Ecto neural progenitor cell (in vitro differentiated cells): ENCODE measurements at regions not wholly inside any gene's neighbourhood (a gene's known extent, or its start where the extent isn't known, plus 50 kb on each side); places are given as distances from the start of the nearest gene placed in this dataset.
"Not testable (repeated sequence)": the region's sequence is repeated elsewhere in the genome, so short reads cannot be mapped to it uniquely, and the experiment has no call there.

Experiments used
- DNase-seq: peaks from one replicate; pipeline ENCODE4 v3.0.0-alpha.2; 2018; ENCODE audit warnings: low spot score

DNA sequence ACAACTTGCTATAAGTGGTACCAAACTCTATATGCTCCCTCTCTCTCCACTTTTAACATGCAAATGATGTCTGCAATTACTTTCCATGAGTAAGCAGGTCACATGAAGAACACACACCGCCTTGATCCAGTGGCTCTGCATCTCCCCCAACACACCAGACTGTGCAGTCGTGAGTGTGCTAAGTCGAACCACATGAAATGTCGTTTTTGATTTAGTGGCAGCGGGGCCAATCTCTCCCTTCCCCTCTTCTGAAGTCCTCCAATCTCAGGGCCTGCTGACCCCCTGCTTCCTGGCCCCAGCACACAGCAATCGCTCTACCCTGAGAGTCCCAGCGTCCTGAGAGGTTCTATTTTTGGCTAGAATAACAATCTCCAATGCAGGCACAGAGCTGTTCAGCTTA is 312.5 kb downstream of the SHQ1 start:
- DNase-seq, result no peak

DNA sequence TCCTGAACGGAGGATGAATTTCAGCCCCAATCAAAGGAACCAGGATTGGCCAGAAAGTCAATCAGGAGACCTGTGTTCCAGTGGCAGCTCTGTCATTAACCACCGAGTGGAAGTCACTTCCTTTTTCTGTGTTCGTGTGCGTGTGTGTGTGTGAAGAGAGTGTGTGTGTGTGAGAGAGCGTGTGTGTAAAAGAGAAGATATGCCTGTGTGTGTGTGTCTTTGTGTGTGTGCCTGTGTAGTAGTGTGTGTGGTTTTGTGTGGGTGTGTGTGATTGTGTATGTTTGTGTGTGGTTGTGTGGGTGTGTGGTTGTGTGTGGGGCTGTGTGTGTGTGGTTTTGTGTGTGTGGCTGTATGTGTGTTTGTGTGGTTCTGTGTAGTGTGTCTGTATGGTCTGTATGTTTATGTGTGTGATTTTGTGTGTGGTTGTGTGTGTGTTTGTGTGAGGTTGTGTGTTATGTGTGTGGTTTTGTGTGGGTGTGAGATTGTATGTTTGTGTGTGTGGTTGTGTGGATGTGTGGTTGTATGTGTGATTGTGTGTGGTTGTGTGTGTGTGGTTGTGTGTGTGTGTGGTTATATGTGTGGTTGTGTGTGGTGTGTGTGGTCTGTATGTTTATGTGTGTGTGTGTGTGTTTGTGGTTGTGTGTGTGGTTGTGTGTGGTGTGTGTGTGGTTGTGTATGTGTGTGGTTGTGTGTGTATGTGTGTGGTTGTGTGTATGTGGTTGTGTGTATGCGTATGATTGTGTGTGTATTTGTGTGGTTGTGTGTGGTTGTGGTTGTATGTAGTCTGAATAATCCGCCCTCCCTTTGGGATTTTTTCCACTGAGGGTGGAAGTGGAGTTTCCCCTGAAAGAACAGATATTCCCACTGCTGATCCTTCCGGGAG is 314.4 kb downstream of the SHQ1 start:
- no peak for DNase-seq

DNA sequence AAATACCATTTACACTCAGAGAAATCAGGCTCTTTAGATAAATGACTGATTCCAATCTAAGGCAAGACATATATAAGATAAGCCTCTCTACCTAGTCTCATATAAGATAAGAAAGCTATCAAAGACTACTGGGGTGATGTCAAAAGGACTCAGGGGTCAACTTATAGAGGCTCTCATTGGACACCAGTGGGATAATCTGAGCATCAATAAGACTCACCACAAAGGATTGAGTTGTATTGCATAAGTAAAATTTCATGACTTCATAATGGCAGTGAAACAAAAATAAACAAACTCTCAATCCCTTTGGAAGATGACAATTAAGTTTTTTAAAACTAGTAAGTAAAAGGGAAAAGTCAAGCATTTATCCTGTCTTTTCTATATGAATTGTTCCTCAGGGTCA is 317.8 kb downstream of the SHQ1 start:
- DNase-seq, result no peak

DNA sequence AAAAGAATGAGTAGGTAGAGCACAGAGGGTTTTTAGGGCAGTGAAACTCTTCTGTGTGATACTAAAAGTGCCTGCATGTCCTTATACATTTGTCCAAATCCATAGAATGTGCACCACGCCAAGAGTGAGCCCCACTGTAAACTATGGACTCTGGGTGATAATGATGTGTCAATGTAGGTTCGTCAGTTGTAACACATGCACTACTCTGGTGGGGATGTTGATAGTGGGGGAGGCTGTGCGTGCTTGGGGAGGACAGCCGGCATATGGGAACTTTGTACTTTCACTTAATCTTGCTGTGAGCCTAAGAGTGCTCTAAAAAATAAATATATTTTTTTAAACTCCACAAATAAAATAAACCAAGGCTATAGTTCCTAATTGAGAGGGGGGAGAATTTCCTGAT is 319.2 kb downstream of the SHQ1 start:
- DNase-seq, result no peak

DNA sequence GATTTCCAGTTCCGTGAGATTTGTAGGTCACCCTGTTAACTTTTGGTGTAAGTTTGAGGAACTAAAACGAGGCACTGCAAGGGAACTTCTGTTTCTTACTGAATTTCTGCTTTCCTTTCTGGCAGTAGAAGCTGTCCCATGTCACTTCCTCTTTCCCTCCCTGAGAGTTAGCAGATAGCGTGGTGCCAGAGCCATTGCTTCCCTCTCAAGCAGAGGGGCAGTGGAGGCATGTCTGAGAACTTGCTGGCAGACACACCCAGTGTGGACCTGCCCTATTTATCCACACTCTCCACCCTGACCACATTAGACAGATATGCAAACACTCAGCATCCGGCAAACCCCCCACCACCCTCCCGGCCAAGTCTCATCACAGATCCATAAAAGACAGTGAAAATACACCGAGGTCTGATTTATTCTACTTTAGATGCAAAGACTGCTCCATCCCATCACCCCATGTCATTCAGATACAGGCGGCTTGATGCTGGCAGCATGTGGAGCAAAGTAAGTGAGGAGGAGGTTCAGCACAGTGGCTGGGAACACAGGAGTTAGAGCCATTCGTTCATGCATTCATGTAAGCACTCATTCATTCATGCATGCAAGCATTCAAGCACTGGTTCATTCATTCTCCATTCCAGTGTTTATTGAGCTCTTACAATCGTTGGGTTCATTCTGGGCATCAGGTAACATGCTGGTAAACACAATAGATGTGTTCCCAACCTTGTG is 324.7 kb downstream of the SHQ1 start:
- no peak for DNase-seq

DNA sequence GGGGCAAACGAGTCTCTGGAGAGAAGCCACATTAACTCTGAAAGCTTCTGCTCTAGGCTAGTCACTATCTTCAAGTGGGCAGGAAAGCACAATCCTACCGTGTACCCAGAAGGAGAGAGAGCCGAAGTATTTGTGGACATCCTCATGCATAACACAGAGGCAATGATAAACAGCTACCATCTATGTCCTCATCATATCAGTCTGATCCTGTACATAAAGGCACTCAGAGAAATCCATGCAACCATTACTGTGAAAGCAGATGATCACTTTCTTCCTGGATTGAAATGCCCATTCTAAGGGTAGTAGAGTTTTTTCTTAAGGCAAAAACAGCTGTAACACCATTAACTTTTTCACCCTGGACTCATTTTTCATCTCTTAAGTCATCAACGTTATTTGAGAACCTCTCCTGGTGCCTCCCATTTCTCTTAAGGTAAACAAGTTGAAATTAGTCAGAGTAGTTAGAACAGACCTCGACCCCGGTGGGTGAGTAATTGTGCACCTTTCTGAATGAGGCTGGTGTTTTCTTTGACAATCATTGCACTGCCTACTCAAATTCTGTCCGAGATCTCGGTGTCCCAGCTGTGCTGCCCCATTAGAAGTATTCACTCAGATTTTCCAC is 327.4 kb downstream of the SHQ1 start:
- no peak for DNase-seq

DNA sequence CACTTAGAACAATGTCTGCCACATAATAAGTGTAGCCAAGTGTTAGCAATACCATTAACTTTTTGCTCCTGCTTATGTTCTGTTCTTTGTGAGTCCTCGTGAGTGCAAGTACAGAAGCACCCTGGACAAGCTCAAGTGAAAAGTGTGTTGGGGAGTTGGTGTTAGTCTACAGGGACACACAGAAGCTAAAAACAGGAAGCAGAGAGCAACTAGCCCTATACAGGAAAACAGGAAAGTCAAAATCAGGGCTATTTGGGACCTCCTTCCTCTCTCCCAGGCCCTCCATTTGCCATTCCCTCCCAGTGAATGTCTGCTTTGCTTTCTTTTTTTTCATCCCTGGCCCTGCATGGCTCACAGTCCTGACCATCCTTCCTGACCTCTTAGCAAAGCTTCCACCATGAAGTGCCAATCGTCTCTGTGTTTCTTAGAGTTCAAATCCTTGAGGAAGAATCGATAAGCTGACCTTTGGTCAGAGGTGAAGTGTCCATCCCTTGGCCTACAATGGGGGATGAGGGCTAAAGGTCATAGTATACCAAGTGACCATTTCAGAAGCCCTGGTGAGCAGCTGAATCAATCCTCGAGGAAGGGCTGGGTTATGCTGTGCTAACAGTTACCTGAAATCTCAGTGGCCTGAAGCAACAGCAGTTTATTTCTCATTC is 328.2 kb downstream of the SHQ1 start:
- no peak for DNase-seq

DNA sequence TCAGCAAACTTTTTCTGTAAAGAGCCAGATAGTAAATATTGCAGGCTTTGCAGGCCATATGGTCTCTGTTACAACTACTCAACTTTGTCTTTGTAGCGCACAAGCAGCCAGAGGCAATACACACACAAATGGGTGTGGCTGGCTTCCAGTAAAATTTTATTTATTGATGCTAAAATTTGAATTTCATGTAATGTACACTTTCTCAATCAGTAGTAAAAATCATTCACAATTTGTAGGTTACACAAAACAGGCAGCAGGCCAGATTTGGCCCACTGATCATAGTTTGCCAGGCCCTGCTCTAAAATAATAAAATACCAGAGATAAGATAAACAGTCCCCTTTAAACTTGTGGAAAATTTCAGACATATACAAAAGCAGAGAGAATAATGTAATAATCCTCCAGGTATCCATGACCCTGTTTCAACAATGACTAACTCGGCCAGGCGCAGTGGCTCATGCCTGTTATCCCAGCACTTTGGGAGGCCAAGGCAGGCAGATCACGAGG is 330.3 kb downstream of the SHQ1 start:
- no peak for DNase-seq

DNA sequence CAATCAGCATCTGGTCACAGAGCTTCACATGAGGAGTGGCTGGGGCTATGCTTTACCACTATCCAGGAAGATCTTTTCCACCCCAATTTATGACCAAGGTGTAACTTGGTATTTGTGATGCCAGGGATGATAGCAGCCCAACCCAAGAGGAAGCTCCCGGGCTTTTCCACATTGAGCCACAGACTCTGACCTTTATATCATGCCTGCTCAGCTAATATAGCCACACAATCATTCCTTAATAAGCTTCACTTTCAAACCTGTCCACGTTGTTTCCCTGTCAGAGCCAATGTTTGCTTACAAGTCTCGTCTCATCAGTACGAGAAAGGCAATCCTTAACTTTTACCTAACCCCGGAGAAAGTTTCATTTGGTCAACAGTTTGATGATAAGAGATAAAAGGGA is 330.9 kb downstream of the SHQ1 start:
- no peak for DNase-seq

DNA sequence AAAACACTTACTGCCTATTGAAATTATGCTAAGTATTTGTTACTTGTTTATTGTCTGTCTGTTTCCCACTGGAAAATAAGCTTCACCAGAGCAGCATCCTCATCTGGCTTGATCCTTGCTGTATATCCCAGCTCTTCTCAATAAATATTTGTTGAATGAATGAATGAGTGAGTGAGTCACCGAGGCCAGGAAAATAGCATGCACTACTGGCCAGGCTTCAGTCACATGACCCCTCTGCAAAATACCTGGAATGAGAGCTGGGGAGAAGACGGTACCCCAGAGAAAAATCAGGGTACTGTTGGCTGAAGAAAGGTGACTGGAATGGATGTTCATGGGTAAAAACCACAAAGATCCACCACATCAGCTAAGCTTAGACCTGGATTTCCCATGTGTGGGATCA is 331.9 kb downstream of the SHQ1 start:
- no peak for DNase-seq

DNA sequence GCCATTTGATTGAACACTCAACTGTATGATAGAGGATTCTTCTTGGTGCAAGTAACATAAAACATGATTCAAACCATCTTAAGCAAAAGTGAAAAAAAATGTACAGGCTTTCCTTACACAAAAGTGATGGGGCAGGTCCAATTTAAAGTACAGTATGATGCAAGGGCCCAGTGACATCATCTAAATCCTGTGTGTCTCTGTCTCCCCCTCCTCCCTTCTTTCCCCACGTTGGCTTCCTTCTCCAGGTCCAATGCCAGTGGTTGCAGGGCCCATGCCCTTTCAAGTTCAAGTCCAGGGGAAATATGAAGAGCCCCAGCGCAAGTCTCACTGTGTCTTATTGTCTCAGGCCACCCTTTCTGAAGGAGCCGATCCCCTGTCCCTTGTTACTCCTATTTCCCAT is 332.3 kb downstream of the SHQ1 start:
- no peak for DNase-seq

DNA sequence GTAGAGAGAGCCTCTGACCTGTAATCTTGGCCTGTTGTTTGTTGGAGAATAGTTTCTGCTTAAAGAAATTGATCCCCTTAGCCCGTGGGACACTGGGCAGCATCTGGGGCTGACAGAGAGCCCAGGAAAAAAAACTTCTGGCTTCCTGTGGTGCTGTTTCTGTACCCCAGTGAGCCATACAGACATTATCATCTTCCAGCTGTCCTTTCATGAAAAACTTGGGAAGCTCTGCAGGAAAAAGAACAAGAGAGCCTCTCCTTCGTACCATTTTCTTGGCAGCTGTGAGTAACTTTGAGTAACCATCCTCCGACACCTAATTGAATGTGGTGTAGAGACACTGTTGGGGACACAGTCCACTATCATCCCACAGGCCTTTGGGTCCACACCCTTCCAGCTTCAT is 333.0 kb downstream of the SHQ1 start:
- no peak for DNase-seq

DNA sequence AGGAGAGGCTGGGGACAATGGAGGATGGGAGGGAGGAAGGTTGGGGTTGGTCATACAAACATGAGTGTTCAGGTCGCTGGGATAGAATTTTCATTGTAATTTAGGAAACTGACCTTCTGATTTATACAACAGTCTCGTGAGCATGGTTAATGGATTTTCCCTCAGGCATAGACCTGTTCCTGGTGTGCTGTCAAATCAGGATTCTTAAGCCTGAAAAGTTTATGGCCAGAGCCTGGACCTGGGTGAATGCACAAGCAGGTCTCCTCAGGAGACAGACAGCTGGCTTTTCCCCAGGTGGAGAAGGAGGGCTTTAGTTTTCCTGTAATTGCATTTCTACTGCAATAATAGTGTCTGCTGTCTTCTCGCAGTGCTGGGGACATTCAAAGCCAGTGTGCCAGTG is 338.0 kb downstream of the SHQ1 start:
- no peak for DNase-seq

DNA sequence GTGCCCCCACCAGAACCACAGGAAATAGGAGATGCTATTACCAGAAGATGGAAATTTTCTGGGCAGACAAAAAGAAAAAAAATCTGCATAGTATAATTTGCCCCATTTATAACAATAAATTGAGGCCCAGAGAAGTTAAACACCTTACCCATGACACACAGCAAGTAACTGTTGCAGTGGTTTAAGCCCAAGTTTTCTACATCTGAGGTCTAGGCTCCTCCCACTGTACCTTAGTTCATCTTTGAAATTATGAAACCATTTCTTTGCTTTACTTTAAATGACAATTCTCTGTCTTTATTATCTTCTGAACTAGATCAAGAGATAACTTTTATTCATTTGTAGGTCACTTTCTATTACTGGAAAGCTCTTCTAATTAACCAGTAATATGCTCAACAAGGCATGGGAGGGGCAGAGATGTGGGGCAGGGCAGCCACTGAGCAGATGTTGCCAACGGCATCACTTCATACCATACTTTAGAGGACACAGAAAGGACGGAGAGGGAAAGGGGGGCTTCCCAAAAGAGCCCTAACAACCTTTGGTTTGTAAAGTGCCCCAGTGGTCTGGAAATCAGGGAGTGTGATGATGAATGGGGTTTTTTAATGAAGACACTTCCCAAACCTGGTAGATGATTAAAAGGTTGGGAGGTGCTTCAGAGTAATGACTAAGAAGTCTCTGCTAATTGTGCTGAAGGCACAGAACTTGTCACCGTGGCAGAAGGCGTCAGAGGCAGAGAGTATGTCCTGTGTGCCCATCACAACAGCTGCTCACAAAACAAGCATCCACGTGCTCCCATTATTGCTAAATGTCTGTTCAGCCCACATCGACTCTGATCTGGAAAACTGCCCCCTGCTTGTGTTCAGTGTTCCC is 342.5 kb downstream of the SHQ1 start:
- no peak for DNase-seq

DNA sequence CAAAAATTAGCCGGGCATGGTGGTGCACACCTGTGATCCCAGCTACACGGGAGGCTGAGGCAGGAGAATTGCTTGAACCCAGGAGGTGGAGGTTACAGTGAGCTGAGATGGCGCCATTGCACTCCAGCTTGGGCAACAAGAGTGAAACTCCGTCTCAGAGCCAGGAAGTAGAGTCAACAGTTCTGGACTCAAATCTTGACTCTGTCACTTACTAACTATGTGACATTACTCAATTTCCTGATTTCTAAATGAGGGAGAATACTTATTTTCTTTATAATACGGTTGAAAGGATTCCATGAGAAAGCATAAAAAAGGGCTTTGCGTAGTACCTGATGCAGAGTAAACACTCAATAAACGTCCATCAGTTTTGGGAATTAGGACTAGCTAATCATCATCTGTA is 350.7 kb downstream of the SHQ1 start:
- DNase-seq, result not testable (repeated sequence)

DNA sequence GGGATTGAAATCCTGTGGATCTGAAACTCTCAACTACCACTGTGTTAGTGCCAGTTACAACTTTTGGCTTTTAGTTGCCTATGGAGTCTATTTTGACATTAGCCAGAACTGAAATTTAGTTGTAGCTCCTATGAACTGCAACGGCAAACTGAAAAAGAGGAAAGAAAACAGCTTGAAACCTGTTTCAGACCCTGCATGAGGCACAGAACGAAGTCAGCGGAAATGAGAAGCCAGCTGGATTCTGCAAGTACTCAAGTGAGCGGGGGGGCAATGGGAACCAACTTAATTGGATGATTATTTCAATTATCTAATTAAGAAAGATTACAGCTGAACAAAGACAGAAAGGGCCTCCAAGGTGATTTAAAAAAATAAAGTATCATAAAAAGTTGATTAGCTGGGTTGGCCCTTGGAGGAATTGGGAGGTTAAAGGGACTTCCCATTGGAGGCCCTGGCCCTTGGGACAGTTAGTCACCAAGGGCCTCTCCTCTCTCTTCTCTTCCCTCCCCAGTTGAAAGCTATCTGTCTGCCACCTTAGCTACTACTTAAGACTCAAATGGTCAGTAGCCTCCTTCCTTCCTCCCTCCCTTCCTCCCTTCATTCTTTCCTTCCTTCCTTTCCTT is 352.1 kb downstream of the SHQ1 start:
- DNase-seq, result no peak

DNA sequence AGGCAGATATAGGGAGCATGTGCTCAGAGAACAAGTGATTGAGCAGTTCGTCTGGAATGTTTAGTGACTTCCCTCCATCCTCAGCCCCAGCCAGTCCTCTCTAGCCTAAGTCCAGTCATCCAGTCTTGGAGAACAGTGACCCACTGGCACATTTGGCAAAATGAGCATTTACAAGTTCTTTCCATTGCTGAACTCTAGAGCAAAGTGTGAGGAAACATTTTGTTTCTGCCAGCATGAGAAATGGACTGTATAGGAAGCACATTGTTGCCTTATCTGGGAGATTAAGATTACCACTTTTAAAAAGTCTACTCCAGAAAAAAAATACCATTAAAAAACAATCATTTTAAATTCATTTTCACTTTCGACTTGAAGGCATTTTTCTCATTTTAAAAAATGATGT is 353.6 kb downstream of the SHQ1 start:
- DNase-seq, result no peak

DNA sequence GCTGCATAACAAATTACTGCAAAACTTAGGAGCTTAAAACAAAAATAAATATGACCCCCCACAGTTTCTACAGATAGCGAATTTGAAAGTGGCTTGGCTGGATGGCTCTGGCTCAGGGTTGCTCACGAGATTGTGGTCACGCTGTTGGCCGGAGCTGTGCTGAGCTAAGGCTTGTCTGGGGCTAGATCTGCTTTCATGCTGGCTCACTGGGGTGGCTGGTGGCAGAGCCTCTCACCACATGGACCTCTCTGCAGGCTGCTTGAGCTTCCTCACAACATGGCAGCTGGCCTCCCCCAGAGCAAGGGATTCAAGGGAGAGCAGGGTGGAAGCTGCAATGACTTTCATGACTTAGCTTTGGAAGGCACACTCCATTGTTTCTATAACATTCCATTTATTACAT is 354.1 kb downstream of the SHQ1 start:
- no peak for DNase-seq

DNA sequence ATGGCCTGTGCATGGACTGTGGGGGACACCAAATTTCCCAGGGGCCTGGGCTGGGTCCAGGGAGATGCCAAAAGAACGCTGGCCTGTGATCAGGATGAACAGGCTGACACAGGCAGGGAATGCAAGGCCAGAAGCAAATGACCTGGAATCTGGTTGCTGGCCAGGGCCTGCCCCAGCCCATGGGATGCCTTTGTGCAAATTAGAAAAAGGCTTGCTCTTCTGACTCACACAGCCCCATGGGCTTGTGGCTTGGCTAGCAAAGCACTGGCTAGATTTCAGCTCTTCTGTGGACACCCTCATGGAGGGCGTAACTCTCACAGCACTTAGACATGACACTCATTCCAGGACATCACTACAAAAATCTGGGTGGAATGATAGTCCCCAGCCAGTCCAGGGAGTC is 356.0 kb downstream of the SHQ1 start:
- peak; percentile 53 for DNase-seq

DNA sequence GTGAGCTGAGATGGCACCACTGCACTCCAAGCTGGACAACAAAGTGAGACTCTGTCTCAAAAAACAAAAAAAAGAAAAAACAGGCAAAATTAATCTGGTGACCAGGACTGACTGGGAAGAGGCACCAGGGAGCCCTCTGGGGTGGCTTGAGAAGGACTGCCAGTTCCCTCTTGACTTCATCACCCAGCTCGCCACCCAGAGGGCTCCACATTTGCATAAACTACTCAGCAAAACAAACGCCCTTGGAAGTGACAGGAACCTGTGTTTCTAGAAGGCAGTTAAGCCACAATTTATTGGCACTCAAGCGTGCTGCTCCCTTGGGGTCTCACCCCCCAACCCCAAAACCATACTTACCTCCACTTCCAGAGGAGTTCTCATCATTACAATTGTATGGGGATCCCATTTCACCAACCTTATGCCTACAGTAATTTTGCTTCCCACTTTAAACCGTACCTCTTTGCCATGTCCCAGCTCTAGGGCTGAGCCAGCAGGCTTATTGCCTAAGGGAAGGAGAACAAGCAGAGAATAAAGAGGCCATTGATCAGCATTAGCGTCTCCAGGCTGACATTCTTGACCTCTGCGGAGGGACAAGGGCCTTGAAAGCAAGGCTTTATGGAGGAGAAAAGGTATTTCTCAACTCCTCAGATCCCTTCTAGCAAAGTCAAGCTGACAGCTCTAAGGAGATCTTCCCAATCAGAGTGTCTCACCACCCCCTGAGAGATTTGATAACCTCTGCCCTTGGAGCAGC is 357.4 kb downstream of the SHQ1 start:
- DNase-seq, result peak; percentile 53
